ENCODE measurements at regions not wholly inside any gene's neighbourhood (a gene's known extent, or its start where the extent isn't known, plus 50 kb on each side); places are given as distances from the start of the nearest gene placed in this dataset.
A peak's percentile ranks its signal among the peaks of the same experiment; 100 is the strongest.
"Not testable (repeated sequence)": the region's sequence is repeated elsewhere in the genome, so short reads cannot be mapped to it uniquely, and the experiment has no call there.

- DNase-seq = peak; percentile 15 to 26
These were observed 104.6 kb upstream of the KLF13 start for GRCh38 chr15:31221936-31222515.

GRCh38 chr15:31222773-31223341 is 103.8 kb upstream of the KLF13 start:
- DNase-seq = peak; percentile 11 to 58

- DNase-seq = no peak
These were observed 102.9 kb upstream of the KLF13 start for GRCh38 chr15:31223478-31224350.

- not testable (repeated sequence) for DNase-seq
These were observed 102.0 kb upstream of the KLF13 start for GRCh38 chr15:31224661-31225060.

- no peak for DNase-seq
These were observed 101.2 kb upstream of the KLF13 start for GRCh38 chr15:31225356-31225955.

- DNase-seq = peak in 1 of 2 experiments; percentile 7
These were observed 100.6 kb upstream of the KLF13 start for GRCh38 chr15:31226021-31226420.

GRCh38 chr15:31227235-31227634 is 99.4 kb upstream of the KLF13 start:
- no peak for DNase-seq

- no peak for DNase-seq
These were observed 98.6 kb upstream of the KLF13 start for GRCh38 chr15:31228011-31228484.

GRCh38 chr15:31228980-31229826 is 97.4 kb upstream of the KLF13 start:
- DNase-seq = no peak

- DNase-seq = no peak
These were observed 95.8 kb upstream of the KLF13 start for GRCh38 chr15:31230630-31231485.

- no peak for DNase-seq
These were observed 91.8 kb upstream of the KLF13 start for GRCh38 chr15:31234815-31235214.

GRCh38 chr15:31235311-31236183 is 91.1 kb upstream of the KLF13 start:
- peak; percentile 90 to 95 for DNase-seq

- peak; percentile 97 to 99 for DNase-seq
These were observed 90.2 kb upstream of the KLF13 start for GRCh38 chr15:31236184-31237042.

GRCh38 chr15:31237043-31237324 is 89.7 kb upstream of the KLF13 start:
- DNase-seq = no peak

- no peak for DNase-seq
These were observed 87.7 kb upstream of the KLF13 start for GRCh38 chr15:31238906-31239305.

- DNase-seq = no peak
These were observed 87.2 kb upstream of the KLF13 start for GRCh38 chr15:31239409-31239808.

GRCh38 chr15:31241888-31242522 is 84.6 kb upstream of the KLF13 start:
- no peak for DNase-seq

- no peak for DNase-seq
These were observed 82.7 kb upstream of the KLF13 start for GRCh38 chr15:31243895-31244294.

GRCh38 chr15:31245135-31245689 is 81.4 kb upstream of the KLF13 start:
- no peak for DNase-seq

All from NCI-H2081 (cell line).